ENCODE measurements at regions not wholly inside any gene's neighbourhood (a gene's known extent, or its start where the extent isn't known, plus 50 kb on each side); places are given as distances from the start of the nearest gene placed in this dataset.

GRCh38 chr14:76612654-76613053, 148.6 kb upstream of the VASH1 start:
- Histone ChIP-seq H3K9ac (ENCODE audit: low read length) (no peak overlapping the region), H3K36me3 (ENCODE audit: insufficient read depth, low read length) (no peaks in the 10 kb centered on the region), H3K4me3 (ENCODE audit: low read length) (no peak overlapping the region), H3K27me3 (ENCODE audit: insufficient read depth, low read depth, low read length) (no peaks in the 10 kb centered on the region), H3K9me3 (ENCODE audit: low read length) (no peaks in the 10 kb centered on the region), H4K20me1 (ENCODE audit: insufficient read depth) (no peaks in the 10 kb centered on the region), H3F3A (ENCODE audit: insufficient read depth, low read length, poor library complexity, severe bottlenecking) (no peaks in the 10 kb centered on the region), H3K27ac (ENCODE audit: low read length) (no peak overlapping the region), H3K79me2 (replicated peaks; ENCODE audit: insufficient read depth, low read length) (no peaks in the 10 kb centered on the region), H3K4me2 (ENCODE audit: low read length) (no peak overlapping the region), H3K9me2 (ENCODE audit: insufficient read depth, low read length) (no peaks in the 10 kb centered on the region), H2AFZ (ENCODE audit: low read depth, low read length) (no peak overlapping the region)
- TF ChIP-seq TAF1 (IDR thresholded peaks at IDR 0.05; ENCODE audit: low read depth) = no peak
- TF ChIP-seq, protein P1, sequence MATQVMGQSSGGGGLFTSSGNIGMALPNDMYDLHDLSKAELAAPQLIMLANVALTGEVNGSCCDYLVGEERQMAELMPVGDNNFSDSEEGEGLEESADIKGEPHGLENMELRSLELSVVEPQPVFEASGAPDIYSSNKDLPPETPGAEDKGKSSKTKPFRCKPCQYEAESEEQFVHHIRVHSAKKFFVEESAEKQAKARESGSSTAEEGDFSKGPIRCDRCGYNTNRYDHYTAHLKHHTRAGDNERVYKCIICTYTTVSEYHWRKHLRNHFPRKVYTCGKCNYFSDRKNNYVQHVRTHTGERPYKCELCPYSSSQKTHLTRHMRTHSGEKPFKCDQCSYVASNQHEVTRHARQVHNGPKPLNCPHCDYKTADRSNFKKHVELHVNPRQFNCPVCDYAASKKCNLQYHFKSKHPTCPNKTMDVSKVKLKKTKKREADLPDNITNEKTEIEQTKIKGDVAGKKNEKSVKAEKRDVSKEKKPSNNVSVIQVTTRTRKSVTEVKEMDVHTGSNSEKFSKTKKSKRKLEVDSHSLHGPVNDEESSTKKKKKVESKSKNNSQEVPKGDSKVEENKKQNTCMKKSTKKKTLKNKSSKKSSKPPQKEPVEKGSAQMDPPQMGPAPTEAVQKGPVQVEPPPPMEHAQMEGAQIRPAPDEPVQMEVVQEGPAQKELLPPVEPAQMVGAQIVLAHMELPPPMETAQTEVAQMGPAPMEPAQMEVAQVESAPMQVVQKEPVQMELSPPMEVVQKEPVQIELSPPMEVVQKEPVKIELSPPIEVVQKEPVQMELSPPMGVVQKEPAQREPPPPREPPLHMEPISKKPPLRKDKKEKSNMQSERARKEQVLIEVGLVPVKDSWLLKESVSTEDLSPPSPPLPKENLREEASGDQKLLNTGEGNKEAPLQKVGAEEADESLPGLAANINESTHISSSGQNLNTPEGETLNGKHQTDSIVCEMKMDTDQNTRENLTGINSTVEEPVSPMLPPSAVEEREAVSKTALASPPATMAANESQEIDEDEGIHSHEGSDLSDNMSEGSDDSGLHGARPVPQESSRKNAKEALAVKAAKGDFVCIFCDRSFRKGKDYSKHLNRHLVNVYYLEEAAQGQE (IDR thresholded peaks at IDR 0.05; ENCODE audit: borderline replicate concordance) = no peak

- no peaks in the 10 kb centered on the region for H3K79me2 ChIP-seq (replicated peaks; ENCODE audit: insufficient read depth, low read length)
- no peak for TF ChIP-seq EP300 (conservative IDR thresholded peaks at IDR 0.05; ENCODE audit: poor library complexity, severe bottlenecking)
- no peak for TF ChIP-seq CTCF (IDR thresholded peaks at IDR 0.05; ENCODE audit: poor library complexity, severe bottlenecking)
- no peak for TF ChIP-seq SMC3 (conservative IDR thresholded peaks at IDR 0.05; ENCODE audit: poor library complexity)
- TF ChIP-seq MXI1 (conservative IDR thresholded peaks at IDR 0.05; ENCODE audit: poor library complexity, severe bottlenecking) = no peak
- TF ChIP-seq, protein P1 (IDR thresholded peaks at IDR 0.05; ENCODE audit: borderline replicate concordance) = no peak
- TF ChIP-seq TAF1 (IDR thresholded peaks at IDR 0.05; ENCODE audit: low read depth) = no peak
- TF ChIP-seq RAD21 (conservative IDR thresholded peaks at IDR 0.05) = no peak
- H4K20me1 ChIP-seq (ENCODE audit: insufficient read depth) = no peaks in the 10 kb centered on the region
- no peaks in the 10 kb centered on the region for H3K9me2 ChIP-seq (ENCODE audit: insufficient read depth, low read length)
- H3K9me3 ChIP-seq (ENCODE audit: low read length) = no peaks in the 10 kb centered on the region
- no peak overlapping the region for H3K27ac ChIP-seq (ENCODE audit: low read length)
- H3K4me3 ChIP-seq (ENCODE audit: low read length) = no peak overlapping the region
- H3K36me3 ChIP-seq (ENCODE audit: insufficient read depth, low read length) = no peaks in the 10 kb centered on the region
- H3F3A ChIP-seq (ENCODE audit: insufficient read depth, low read length, poor library complexity, severe bottlenecking) = no peaks in the 10 kb centered on the region
- no peaks in the 10 kb centered on the region for H3K27me3 ChIP-seq (ENCODE audit: insufficient read depth, low read depth, low read length)
- H3K9ac ChIP-seq (ENCODE audit: low read length) = no peak overlapping the region
- no peak overlapping the region for H3K4me2 ChIP-seq (ENCODE audit: low read length)
- H2AFZ ChIP-seq (ENCODE audit: low read depth, low read length) = no peak overlapping the region
Observed at GRCh38 chr14:76613616-76614015, 147.7 kb upstream of the VASH1 start.

All from neural cell (in vitro differentiated cells).